ENCODE measurements at regions not wholly inside any gene's neighbourhood (a gene's known extent, or its start where the extent isn't known, plus 50 kb on each side); places are given as distances from the start of the nearest gene placed in this dataset.

GRCh38 chr15:25236143-25236860 is 202.5 kb downstream of the UBE3A start:
- no peak overlapping the region for H3K27ac ChIP-seq
- no peak overlapping the region for H3K4me3 ChIP-seq
- H3K79me2 ChIP-seq (ENCODE audit: insufficient read depth), result no peaks in the 10 kb centered on the region
- no peak overlapping the region for H3K4me2 ChIP-seq (ENCODE audit: unreplicated experiment)
- in situ Hi-C loops (cut with MboI), result no loop called here
- H4K20me1 ChIP-seq (ENCODE audit: insufficient read depth), result no peaks in the 10 kb centered on the region
- H3K9me3 ChIP-seq (ENCODE audit: low read depth), result no peaks in the 10 kb centered on the region
- no peaks in the 10 kb centered on the region for H3K36me3 ChIP-seq (ENCODE audit: low read depth)
- no peak for TF ChIP-seq EZH2phosphoT487 (IDR thresholded peaks at IDR 0.05; ENCODE audit: insufficient read depth, low read depth)
- no peak overlapping the region for H3K9ac ChIP-seq
- H3K4me1 ChIP-seq (ENCODE audit: insufficient read depth), result no peaks in the 10 kb centered on the region
- 33 to 34% methylated on average over 5 of the region's 5 CpGs for WGBS, 2 experiments (ENCODE audit: low coverage in 1 of 2, low lambda C conversion rate in 2 of 2, missing lambda C conversion rate in 2 of 2)
- H3K9me2 ChIP-seq (ENCODE audit: insufficient read depth), result no peaks in the 10 kb centered on the region
- DNase-seq, result no peak
- H2AFZ ChIP-seq, result no peak overlapping the region
- no peaks in the 10 kb centered on the region for H3K27me3 ChIP-seq (replicated peaks; ENCODE audit: insufficient read depth)
- H3F3A ChIP-seq (ENCODE audit: insufficient read depth), result no peaks in the 10 kb centered on the region

- no peaks in the 10 kb centered on the region for H3K79me2 ChIP-seq (ENCODE audit: insufficient read depth)
- no peaks in the 10 kb centered on the region for H3F3A ChIP-seq (ENCODE audit: insufficient read depth)
- no peak overlapping the region for H3K4me2 ChIP-seq (ENCODE audit: unreplicated experiment)
- H3K4me3 ChIP-seq, result no peak overlapping the region
- H4K20me1 ChIP-seq (ENCODE audit: insufficient read depth), result no peaks in the 10 kb centered on the region
- no peak overlapping the region for H3K9ac ChIP-seq
- no peak overlapping the region for H2AFZ ChIP-seq
- TF ChIP-seq EZH2phosphoT487 (IDR thresholded peaks at IDR 0.05; ENCODE audit: insufficient read depth, low read depth) (no peak), EZH2 (IDR thresholded peaks at IDR 0.05; ENCODE audit: insufficient read depth, poor library complexity, severe bottlenecking) (no peak)
- H3K27me3 ChIP-seq (replicated peaks; ENCODE audit: insufficient read depth), result no peaks in the 10 kb centered on the region
- no peaks in the 10 kb centered on the region for H3K9me3 ChIP-seq (ENCODE audit: low read depth)
- no peak overlapping the region for H3K27ac ChIP-seq
- 71 to 100% methylated on average over 2 to 3 of the region's 3 CpGs for WGBS, 2 experiments (ENCODE audit: low coverage in 1 of 2, low lambda C conversion rate in 2 of 2, missing lambda C conversion rate in 2 of 2)
- H3K9me2 ChIP-seq (ENCODE audit: insufficient read depth), result no peaks in the 10 kb centered on the region
- in situ Hi-C loops (cut with MboI), result no loop called here
- H3K4me1 ChIP-seq (ENCODE audit: insufficient read depth), result no peaks in the 10 kb centered on the region
- H3K36me3 ChIP-seq (ENCODE audit: low read depth), result no peaks in the 10 kb centered on the region
- no peak for DNase-seq
These were observed 202.0 kb downstream of the UBE3A start for GRCh38 chr15:25236861-25237155.

GRCh38 chr15:25237291-25237978 is 201.4 kb downstream of the UBE3A start:
- Histone ChIP-seq H3K9ac (no peak overlapping the region), H3K9me2 (ENCODE audit: insufficient read depth) (no peaks in the 10 kb centered on the region), H3K4me1 (ENCODE audit: insufficient read depth) (no peaks in the 10 kb centered on the region), H2AFZ (no peak overlapping the region), H3F3A (ENCODE audit: insufficient read depth) (no peaks in the 10 kb centered on the region), H4K20me1 (ENCODE audit: insufficient read depth) (no peaks in the 10 kb centered on the region), H3K4me2 (ENCODE audit: unreplicated experiment) (no peak overlapping the region), H3K27me3 (replicated peaks; ENCODE audit: insufficient read depth) (no peaks in the 10 kb centered on the region), H3K27ac (no peak overlapping the region), H3K4me3 (no peak overlapping the region), H3K9me3 (ENCODE audit: low read depth) (no peaks in the 10 kb centered on the region), H3K36me3 (ENCODE audit: low read depth) (no peaks in the 10 kb centered on the region), H3K79me2 (ENCODE audit: insufficient read depth) (no peaks in the 10 kb centered on the region)
- DNase-seq, result no peak
- TF ChIP-seq EZH2 (IDR thresholded peaks at IDR 0.05; ENCODE audit: insufficient read depth, poor library complexity, severe bottlenecking) (no peak), EZH2phosphoT487 (IDR thresholded peaks at IDR 0.05; ENCODE audit: insufficient read depth, low read depth) (no peak)
- in situ Hi-C loops (cut with MboI), result no loop called here
- WGBS, 2 experiments (ENCODE audit: low coverage in 1 of 2, low lambda C conversion rate in 2 of 2, missing lambda C conversion rate in 2 of 2), result 42 to 52% methylated on average over 10 to 14 of the region's 14 CpGs

GRCh38 chr15:25238126-25238525 is 200.7 kb downstream of the UBE3A start:
- H3K9me3 ChIP-seq (ENCODE audit: low read depth), result no peaks in the 10 kb centered on the region
- no peaks in the 10 kb centered on the region for H4K20me1 ChIP-seq (ENCODE audit: insufficient read depth)
- no peak overlapping the region for H3K4me2 ChIP-seq (ENCODE audit: unreplicated experiment)
- no peak overlapping the region for H3K4me3 ChIP-seq
- H3K27ac ChIP-seq, result no peak overlapping the region
- no peaks in the 10 kb centered on the region for H3K27me3 ChIP-seq (replicated peaks; ENCODE audit: insufficient read depth)
- H3K9ac ChIP-seq, result no peak overlapping the region
- H3K9me2 ChIP-seq (ENCODE audit: insufficient read depth), result no peaks in the 10 kb centered on the region
- WGBS, 2 experiments (ENCODE audit: low coverage in 1 of 2, low lambda C conversion rate in 2 of 2, missing lambda C conversion rate in 2 of 2), result 59 to 67% methylated on average over 11 of the region's 11 CpGs
- H3K4me1 ChIP-seq (ENCODE audit: insufficient read depth), result no peaks in the 10 kb centered on the region
- DNase-seq, result no peak
- H3F3A ChIP-seq (ENCODE audit: insufficient read depth), result no peaks in the 10 kb centered on the region
- TF ChIP-seq EZH2 (IDR thresholded peaks at IDR 0.05; ENCODE audit: insufficient read depth, poor library complexity, severe bottlenecking) (no peak), EZH2phosphoT487 (IDR thresholded peaks at IDR 0.05; ENCODE audit: insufficient read depth, low read depth) (no peak)
- H3K79me2 ChIP-seq (ENCODE audit: insufficient read depth), result no peaks in the 10 kb centered on the region
- H3K36me3 ChIP-seq (ENCODE audit: low read depth), result no peaks in the 10 kb centered on the region
- in situ Hi-C loops (cut with MboI), result no loop called here
- no peak overlapping the region for H2AFZ ChIP-seq
